Thyroid gland (tissue), 4 donors: ENCODE measurements at regions not wholly inside any gene's neighbourhood (a gene's known extent, or its start where the extent isn't known, plus 50 kb on each side); places are given as distances from the start of the nearest gene placed in this dataset.

ENCODE experiments used
- CTCF ChIP-seq, 6 experiments: fragments of 200-600 bp in 3 of 6; fragments of 450-650 bp in 3 of 6; sonication (generic) in 3 of 6; IDR thresholded peaks; one replicate each; pipeline ENCODE4 v1.5.1; 2016 to 2019; ENCODE audit warnings: antibody characterized with exemption in 6 of 6, mild to moderate bottlenecking in 2 of 6, inconsistent platforms in 1 of 6, moderate library complexity in 1 of 6
- POLR2A ChIP-seq, 2 donors: fragments of 450-650 bp; IDR thresholded peaks; one replicate each; pipeline ENCODE4 v1.6.1; 2017; ENCODE audit warnings: antibody characterized with exemption in 2 of 2, mild to moderate bottlenecking in 2 of 2, moderate library complexity in 1 of 2

GRCh38 chr12:126874427-126875026, 1392.4 kb upstream of the TMEM132C start:
- TF ChIP-seq CTCF (IDR thresholded peaks at IDR 0.05) (peak; percentile 42 to 80 (median 60)), POLR2A (IDR thresholded peaks at IDR 0.05) (no peak)
